ENCODE measurements at regions not wholly inside any gene's neighbourhood (a gene's known extent, or its start where the extent isn't known, plus 50 kb on each side); places are given as distances from the start of the nearest gene placed in this dataset.

DNA sequence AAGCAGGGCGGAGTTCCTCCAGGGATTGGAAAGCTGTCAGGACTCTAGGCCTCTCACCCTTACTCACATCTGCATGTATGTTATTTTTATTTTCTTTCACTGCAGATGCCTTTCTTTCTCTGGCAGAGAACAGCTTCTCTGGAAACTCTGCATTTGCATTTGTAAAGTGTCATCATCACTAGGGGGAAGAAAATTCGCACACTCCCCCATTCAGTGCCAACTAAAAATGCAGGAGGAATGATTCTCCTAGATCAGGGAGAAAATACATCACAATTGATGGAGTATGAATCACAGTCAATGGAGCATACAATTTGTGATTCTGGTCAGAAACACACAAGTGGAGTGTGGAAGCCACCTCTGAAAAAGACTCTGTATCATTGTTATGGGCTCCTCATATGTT is 351.4 kb upstream of the FTMT start:
- H3K9me3 ChIP-seq (ENCODE audit: severe bottlenecking), result no peaks in the 10 kb centered on the region
- H3K4me1 ChIP-seq (ENCODE audit: insufficient read depth, poor library complexity, severe bottlenecking), result no peaks in the 10 kb centered on the region
- H3K27me3 ChIP-seq (ENCODE audit: insufficient read depth, poor library complexity, severe bottlenecking), result no peaks in the 10 kb centered on the region
- H3K27ac ChIP-seq (ENCODE audit: poor library complexity, severe bottlenecking), result no peak overlapping the region
- no peaks in the 10 kb centered on the region for H3K36me3 ChIP-seq (ENCODE audit: low read depth)
- TF ChIP-seq CTCF (IDR thresholded peaks at IDR 0.05; ENCODE audit: poor library complexity, severe bottlenecking), result no peak
- no peak for DNase-seq (ENCODE audit: low spot score)
- ATAC-seq (ENCODE audit: low read depth), result no peak; the same call in 2 of the 3 replicates
- no peak overlapping the region for H3K4me3 ChIP-seq (ENCODE audit: severe bottlenecking)

DNA sequence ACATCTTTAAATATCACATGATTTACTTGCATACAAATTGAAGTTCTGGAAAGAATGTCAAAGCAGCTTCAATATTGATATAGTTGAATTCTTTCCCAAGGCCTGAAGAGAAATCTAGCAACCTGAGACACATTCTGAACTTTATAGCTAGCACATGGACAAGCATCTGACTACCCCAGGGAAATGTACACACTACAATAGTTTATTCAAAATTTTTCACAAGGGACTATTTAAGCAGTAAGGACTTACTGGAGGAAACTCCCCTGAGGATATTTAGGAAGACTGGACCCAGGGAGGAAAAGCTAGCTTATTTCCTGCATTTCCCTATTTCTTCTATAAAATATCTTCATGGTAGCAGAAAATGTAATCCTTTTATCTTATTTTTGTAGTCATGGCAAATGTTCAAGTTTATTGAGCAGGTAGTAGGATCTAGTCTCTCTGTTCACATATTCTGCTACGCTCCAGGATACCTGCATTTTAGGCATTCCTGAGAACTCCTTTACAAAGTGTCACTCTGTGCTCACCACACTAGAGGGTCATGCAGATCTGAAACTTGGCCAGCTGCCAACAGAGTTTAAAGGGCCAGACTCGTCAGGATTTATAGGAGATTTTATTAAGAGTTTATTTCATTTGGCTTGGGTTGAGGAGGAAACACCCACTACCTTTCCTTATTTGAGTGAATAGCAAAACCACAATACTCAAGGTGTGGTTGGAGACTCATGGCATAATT is 348.4 kb upstream of the FTMT start:
- peak; percentile 65 for DNase-seq (ENCODE audit: low spot score)
- TF ChIP-seq CTCF (IDR thresholded peaks at IDR 0.05; ENCODE audit: poor library complexity, severe bottlenecking), result no peak
- Histone ChIP-seq H3K27ac (ENCODE audit: poor library complexity, severe bottlenecking) (no peak overlapping the region), H3K36me3 (ENCODE audit: low read depth) (no peaks in the 10 kb centered on the region), H3K4me1 (ENCODE audit: insufficient read depth, poor library complexity, severe bottlenecking) (no peaks in the 10 kb centered on the region), H3K9me3 (ENCODE audit: severe bottlenecking) (no peaks in the 10 kb centered on the region), H3K27me3 (ENCODE audit: insufficient read depth, poor library complexity, severe bottlenecking) (no peaks in the 10 kb centered on the region), H3K4me3 (ENCODE audit: severe bottlenecking) (no peak overlapping the region)
- ATAC-seq (ENCODE audit: low read depth), result peak; percentile 72; the same call in 1 of the 3 replicates

DNA sequence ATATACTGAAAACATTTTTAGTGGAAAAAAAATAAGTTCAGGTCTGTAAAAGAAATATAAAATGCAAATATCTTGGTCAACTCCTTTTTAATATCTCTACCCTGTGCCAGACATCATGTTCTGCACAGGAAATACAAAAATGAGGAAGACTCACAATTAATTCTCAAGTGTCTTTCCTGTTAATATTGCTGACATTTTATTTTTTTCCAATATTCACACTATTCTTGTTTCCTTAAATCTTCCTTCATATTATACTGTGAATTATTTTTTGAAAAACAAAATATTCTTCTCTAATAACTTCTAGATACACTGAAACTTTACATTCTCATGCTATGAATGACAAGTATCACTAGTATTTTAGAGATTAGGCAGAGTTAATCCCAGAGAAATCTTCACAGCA is 334.7 kb upstream of the FTMT start:
- no peak for DNase-seq (ENCODE audit: low spot score)
- no peak for ATAC-seq (ENCODE audit: low read depth)
- H3K4me1 ChIP-seq (ENCODE audit: insufficient read depth, poor library complexity, severe bottlenecking), result no peaks in the 10 kb centered on the region
- no peak overlapping the region for H3K4me3 ChIP-seq (ENCODE audit: severe bottlenecking)
- H3K36me3 ChIP-seq (ENCODE audit: low read depth), result no peaks in the 10 kb centered on the region
- H3K9me3 ChIP-seq (ENCODE audit: severe bottlenecking), result no peaks in the 10 kb centered on the region
- H3K27ac ChIP-seq (ENCODE audit: poor library complexity, severe bottlenecking), result no peak overlapping the region
- TF ChIP-seq CTCF (IDR thresholded peaks at IDR 0.05; ENCODE audit: poor library complexity, severe bottlenecking), result no peak
- no peaks in the 10 kb centered on the region for H3K27me3 ChIP-seq (ENCODE audit: insufficient read depth, poor library complexity, severe bottlenecking)

DNA sequence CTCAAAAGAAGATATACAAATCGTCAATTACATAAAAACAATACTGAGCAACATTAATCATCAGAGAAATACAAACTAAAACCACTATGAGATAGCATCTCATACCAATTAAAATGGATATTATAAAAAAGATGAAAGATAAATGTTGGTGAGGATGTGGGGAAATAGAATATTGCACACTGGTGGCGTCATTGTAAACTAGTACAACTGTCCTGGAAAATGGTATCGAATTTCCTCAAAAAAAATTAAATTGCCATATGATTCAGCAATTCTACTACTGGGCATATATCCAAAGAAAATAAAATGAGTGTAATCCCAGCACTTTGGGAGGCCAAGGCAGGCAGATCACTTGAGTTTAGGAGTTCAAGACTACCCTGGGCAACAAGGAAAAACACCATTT is 326.0 kb upstream of the FTMT start:
- Histone ChIP-seq H3K9me3 (ENCODE audit: severe bottlenecking) (peaks cover 2% of the 10 kb centered on the region), H3K27ac (ENCODE audit: poor library complexity, severe bottlenecking) (no peak overlapping the region), H3K4me3 (ENCODE audit: severe bottlenecking) (no peak overlapping the region), H3K27me3 (ENCODE audit: insufficient read depth, poor library complexity, severe bottlenecking) (no peaks in the 10 kb centered on the region), H3K36me3 (ENCODE audit: low read depth) (no peaks in the 10 kb centered on the region), H3K4me1 (ENCODE audit: insufficient read depth, poor library complexity, severe bottlenecking) (no peaks in the 10 kb centered on the region)
- ATAC-seq (ENCODE audit: low read depth) (peak; percentile 36; the same call in 1 of the 3 replicates), DNase-seq (ENCODE audit: low spot score) (no peak)
- TF ChIP-seq CTCF (IDR thresholded peaks at IDR 0.05; ENCODE audit: poor library complexity, severe bottlenecking), result no peak

- Histone ChIP-seq H3K9me3 (ENCODE audit: severe bottlenecking) (peaks cover 2% of the 10 kb centered on the region), H3K27ac (ENCODE audit: poor library complexity, severe bottlenecking) (no peak overlapping the region), H3K36me3 (ENCODE audit: low read depth) (no peaks in the 10 kb centered on the region), H3K4me3 (ENCODE audit: severe bottlenecking) (no peak overlapping the region), H3K4me1 (ENCODE audit: insufficient read depth, poor library complexity, severe bottlenecking) (no peaks in the 10 kb centered on the region), H3K27me3 (ENCODE audit: insufficient read depth, poor library complexity, severe bottlenecking) (no peaks in the 10 kb centered on the region)
- no peak for ATAC-seq (ENCODE audit: low read depth)
- no peak for DNase-seq (ENCODE audit: low spot score)
- no peak for TF ChIP-seq CTCF (IDR thresholded peaks at IDR 0.05; ENCODE audit: poor library complexity, severe bottlenecking)
Observed at GRCh38 chr5:121526908-121527307, 324.8 kb upstream of the FTMT start.

All from RWPE2 (cell line).